Right lung (tissue), 2 donors: ENCODE measurements at regions not wholly inside any gene's neighbourhood (a gene's known extent, or its start where the extent isn't known, plus 50 kb on each side); places are given as distances from the start of the nearest gene placed in this dataset.
"Not testable (repeated sequence)": the region's sequence is repeated elsewhere in the genome, so short reads cannot be mapped to it uniquely, and the experiment has no call there.

Source experiments
- DNase-seq, 2 donors: peaks; one replicate each; pipeline ENCODE4 v3.0.0-alpha.2; 2013

GRCh38 chr12:87679251-87679650 is 349.9 kb downstream of the C12orf50 start:
- no peak for DNase-seq

DNA sequence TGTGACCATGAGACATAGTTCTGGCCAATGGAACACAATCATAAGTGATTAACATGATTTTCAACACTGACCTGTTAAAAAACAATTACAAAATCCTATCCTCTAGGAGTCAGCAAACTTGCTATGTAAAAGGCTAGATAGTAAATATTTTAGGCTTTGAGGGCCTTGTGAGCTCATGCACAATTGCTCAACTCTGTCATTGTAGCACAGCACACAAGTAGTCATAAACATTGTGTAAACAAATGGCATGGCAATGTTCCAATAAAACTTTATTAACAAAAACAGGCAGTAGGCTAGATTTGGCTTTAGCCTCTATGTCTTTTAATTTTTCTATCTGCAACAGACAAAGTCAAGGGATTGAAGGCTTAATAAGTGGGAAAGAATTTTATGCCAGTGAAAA is 350.7 kb downstream of the C12orf50 start:
- DNase-seq: no peak

DNA sequence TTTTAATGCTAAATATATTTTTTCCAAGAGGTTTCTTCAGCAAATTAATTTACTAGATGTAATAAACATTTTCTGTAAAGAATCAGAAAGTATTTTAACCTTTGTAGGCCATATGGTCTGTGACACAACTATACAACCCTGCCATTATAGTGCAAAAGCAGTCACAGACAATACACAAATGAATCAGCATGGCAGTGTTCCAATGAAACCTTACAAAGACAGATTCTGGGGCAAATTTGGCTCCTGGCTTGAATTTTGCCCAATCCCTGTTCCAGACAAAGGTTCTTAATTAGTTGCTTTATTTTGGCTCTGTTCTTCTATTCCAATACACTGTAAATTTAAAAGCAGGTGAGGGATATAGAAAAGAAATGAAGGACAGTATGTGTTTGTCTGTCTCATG is 352.5 kb downstream of the C12orf50 start:
- DNase-seq: no peak

DNA sequence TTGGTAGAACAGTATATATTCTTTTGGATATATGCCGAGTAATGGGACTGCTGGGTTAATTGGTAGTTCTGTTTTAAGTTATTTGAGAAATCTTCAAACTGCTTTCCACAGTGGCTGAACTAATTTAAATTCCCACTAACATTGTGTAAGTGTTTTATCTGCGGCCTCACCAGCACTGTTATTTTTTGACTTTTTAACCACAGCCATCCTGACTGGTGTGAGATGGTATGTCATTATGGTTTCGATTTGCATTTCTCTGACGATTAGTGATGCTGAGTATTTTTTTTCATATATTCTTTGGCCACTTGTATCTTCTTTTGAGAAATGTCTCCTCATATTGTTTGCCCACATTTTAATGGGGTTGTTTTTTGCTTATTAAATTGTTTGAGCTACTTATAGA is 357.4 kb downstream of the C12orf50 start:
- no peak for DNase-seq

GRCh38 chr12:87670448-87670847 is 358.8 kb downstream of the C12orf50 start:
- no peak for DNase-seq

DNA sequence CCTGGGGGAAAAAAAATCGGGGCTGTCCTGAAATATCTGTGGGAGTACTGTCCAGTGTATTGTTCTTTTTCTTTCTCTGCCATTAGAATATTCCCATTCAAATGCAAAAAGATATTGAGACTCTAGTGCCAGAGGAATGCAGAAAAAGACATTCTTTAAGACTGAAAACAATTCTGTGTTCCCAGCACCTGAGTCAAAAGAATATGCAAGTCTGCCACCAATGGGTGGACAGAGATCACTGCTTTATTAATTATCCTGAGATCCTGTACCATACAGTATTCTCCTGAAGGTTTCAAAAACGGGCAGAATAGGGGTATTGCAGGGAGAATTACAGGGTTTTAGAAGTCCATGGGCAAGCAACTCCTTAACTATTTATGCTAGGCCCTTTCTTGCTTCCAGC is 361.8 kb downstream of the C12orf50 start:
- no peak for DNase-seq

DNA sequence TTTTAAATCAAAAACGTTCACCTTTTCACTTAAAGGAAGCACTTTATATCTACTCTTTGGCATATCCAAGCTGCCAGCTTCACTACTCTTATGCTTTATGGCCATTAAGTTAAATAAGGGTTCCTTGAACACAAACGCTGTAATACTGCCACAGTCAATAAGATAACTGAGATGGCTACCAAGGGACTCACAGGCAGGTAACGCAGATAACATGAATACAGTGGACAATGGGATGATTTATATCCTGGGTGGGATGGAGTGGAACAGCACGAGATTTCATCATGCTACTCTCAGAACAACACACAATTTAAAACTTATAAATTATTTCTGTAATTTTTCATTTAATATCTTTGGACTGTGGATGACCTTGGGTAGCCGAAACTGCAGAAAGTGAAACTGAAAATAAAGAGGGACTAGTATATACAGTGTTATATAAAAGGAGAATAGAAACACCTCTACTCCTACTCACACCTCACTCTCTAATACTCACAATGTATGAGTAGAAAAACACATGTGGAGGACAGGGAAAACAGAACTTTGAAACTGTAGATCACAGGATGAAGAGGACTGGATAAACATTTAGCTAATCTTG is 367.3 kb downstream of the C12orf50 start:
- DNase-seq: no peak

DNA sequence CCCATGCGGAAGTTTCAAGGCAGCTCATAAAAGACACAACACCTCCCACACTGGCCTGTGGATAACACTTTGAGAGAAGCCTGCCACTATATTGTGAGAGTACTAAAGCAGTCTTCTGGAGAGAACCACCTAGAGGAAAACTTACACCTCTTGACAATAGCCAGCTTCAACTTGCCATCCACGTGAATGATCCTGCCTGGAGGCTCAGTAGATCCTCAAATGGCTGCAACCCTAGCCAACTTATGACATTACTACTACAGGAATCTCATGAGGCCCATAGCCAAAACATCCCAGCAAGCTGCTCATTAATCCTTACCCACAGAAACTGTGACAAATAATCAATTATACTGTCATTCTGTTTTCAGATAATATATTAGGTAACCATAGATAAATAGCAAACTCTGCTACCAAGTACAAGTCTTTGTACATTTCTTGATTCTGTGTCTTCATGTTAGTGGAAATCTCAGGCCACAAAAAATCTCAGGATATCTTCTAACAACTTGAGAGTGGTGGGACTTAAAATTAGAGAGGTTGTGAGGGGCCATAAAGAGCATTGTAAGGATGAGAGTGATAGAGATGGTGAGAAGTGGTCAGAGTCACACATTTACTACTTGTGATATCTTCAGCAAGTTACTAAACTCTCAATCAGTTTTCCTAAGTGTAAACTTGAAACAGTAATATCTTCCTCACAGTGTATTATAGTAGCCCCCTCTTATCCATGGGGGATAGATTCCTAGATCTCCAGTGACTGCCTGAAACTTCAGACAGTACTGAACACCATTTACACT is 368.0 kb downstream of the C12orf50 start:
- DNase-seq: no peak

- no peak for DNase-seq
Observed at GRCh38 chr12:87660291-87660690, 368.9 kb downstream of the C12orf50 start.

- no peak for DNase-seq
Observed at GRCh38 chr12:87656311-87656710, 372.9 kb downstream of the C12orf50 start.

DNA sequence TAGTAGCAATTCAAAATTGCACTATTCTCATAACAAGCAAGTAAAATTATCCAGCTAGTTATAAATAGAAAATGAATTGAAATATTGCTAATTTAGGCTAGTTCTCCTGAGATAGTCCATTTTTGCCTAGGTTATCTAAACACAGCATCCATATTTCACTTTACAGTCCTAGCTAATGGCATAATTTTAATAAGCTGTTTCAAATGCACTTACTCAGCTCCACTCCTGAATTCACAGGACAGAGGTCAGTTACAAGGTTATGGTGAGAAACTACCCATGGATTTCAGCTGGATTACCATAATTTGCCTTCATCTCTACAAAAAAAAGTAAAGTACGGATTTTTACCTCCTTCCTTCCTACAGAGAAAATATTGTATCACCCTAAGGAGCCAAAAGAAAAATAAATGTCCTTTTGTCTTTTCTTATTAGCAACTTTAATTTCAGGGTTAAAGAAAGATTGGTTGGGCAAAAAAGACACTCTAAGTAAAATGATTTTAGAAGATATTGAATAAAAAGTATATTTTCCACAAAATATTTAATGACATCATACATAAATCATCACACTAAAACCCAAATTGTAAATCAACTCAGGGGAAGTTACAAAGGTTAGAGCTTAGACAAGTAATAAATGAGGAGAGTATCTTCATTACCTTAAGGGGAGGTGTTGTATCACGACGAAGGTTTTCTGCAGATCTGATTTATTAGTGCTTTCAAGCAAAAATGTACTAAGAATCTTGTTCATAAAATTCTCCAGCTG is 377.4 kb downstream of the C12orf50 start:
- no peak for DNase-seq

GRCh38 chr12:87642245-87642644 is 387.0 kb downstream of the C12orf50 start:
- DNase-seq: no peak

DNA sequence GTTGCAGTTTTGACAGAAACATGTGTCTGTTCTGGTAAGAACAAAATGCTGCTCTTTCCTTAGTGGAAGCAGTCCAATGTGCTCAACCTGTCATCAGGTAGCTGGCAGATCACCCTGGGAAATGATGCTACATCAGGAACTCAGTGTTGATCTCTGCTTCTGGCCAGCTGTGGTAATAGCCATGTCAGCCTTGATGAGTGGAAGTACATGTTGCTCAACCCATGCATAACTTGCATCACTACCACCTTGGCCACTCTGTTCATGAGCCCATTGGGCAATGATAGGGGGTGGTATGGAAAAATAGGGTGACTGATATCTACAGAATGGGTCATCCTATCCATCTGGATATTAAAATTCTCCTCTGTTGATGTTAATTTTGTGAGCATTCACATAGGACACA is 411.0 kb downstream of the C12orf50 start:
- no peak for DNase-seq

DNA sequence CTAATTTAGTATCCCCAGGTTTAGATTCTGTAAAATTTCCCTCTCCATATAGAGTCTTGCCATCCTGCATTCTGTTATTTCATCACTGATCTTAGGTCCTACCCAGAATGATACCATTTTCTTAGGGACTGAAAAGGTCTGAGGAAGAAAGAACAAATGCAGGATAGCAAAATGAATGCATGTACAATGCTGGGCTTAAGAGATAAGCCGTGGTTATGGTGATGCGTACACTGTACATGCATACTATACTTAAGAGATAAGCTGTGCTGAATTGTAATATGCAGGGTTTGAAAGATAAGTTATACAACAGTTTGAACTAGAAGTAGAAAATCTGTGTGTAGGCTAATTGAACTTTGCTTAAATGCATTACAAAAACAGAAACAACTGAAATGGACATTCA is 416.2 kb downstream of the C12orf50 start:
- no peak for DNase-seq

DNA sequence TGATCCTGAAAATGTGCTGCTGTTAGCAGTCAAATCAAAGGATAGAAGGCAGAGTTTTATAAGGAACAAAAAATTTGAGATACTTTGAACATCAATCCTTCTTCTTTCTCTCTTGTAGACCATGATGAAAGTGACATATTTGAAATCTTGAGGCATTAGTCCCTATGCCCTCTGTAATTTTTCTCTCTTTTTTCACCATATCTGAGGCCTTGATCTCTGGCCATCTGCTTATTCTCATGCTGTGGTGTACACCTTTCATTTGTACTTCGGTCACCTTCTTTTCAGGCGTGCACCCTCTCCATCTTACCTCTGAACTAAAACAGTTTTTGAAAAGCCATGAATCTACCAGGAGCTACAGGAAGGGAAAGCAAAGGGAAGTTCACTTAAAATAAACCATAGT is 420.9 kb downstream of the C12orf50 start:
- no peak for DNase-seq

DNA sequence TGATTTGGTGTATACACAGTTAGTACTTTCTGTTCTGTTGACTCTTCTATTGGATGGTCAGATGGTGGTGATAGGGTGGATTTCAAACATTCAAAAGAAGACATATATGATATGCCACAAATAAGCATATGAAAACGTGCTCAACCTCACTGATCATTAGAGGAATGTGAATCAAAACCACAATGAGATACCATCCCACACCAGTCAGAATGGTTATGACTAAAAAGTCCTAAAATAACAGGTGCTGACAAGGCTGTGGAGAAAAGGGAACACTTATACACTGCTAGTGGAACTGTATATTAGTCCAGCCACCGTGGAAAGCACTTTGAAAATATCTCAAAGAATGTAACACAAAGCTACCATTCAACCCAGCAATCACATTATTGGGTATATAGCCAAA is 425.5 kb downstream of the C12orf50 start:
- DNase-seq: no peak

DNA sequence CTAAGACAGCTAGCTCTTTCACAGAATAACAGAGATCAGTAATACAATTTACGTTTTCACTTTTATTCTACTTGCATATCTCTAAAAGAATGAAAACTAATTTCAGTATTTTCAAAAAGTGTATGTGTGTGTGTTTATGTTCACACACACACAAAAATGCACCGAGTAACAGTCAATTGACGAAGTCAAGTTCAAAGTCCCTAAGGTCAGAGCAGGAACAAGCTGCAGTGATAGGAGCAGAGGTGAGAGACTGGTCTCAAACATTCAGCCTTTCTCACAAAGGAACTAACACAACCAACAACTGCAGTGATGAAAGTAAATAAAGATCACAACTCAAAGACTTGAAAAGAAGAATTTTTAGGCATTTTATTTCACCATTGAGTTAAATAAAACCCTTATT is 429.7 kb downstream of the C12orf50 start:
- no peak for DNase-seq

- no peak for DNase-seq
Observed at GRCh38 chr12:87597114-87597513, 432.1 kb downstream of the C12orf50 start.

DNA sequence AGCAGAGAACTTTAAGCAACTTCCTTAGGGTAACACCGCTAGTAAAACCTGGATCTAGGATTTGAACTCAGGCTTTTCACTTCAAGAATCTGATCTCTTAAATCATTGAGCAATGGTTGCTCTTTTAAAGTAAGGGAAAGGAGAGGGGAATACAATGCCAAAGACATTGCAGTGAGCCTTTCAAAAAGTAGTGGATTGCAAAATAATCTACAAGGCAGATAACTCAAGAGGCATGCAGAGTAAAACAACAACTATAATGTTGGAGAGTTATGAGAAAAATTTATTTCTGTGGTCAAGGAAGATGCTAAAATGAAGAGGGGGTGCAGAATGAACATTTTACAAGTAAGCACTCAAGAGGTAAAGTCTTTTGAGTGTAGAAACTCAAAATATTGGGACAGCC is 432.6 kb downstream of the C12orf50 start:
- no peak for DNase-seq

DNA sequence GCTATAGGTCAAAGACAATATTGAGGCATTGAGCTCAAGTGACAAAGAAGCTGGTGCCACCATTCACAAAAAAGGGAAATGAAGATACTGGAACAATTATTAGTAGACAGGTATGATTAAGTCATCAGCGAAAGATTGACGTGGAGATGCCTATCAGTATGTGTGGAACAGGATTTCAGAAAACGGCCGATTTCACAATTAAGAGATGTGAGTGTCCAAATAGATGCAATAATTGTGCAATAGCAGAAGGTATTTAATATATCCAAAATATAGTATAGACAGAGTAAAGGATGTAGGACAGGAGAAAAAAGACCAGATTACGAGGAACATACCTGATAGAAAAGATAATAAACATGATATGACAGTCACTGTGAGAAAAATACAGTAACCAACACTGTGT is 433.1 kb downstream of the C12orf50 start:
- no peak for DNase-seq

DNA sequence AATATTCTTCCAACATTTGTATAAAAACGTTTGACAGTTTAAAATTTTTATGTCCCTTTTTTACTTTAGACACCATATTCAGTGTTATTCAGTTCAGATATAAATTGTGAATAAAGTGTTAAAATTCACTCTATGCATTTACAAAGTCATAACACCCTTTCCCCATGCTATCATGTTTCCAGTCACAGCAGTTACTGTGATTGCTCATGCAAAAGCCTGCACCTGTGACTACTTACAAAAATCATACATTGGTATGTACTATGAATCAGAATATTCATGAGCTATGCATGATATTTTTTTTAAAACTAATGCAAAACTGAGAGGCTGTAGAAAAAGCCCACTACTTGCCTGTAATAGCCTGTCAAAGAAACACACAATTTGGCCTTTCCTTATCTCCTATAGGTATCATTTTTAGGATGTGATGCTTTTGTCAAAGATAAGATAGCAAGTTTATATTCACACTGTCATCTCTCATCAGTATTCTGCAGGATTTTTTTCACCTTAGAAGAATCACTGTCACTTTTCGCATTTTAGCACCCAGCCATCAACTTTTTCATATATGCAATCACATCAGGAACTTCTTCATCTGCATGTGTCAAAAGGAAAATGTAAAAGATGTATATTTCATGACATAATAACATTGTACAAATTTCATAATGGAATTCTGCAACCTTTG is 443.2 kb downstream of the C12orf50 start:
- DNase-seq: no peak

DNA sequence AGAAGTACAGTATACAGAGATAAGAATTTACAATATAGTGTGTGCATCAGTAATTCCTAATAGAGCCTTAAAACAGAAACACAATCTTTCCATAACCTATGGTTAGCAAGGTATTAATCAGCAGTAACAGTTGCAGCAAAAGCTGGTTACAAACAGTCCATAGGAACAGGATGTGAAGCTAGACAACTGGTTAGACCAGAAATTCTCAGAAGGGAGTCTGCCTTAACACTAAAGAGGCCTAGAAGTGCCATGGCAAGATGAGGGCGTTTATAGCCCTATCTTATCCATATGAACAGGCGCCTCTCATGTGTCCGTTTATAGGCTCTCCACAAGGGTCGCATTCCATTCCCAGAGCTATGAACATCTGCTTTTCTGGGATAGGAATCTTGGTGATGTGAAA is 450.1 kb downstream of the C12orf50 start:
- not testable (repeated sequence) for DNase-seq

DNA sequence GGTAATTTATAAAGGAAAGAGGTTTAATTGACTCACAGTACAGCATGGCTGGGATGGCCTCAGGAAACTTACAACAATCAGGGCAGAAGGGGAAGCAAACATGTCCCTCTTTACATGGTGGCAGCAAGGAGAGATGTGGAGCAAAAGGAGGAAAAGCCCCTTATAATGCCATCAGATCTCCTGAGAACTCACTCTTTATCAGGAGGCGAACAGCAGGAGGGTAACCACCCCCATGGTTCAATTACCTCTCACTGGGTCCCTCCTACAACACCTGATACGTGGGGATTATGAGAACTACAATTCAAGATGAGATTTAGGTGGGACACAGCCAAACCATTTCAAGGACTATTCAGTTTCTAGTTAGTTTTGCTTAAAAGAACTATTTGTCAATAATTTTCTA is 453.3 kb downstream of the C12orf50 start:
- no peak for DNase-seq
